Lower leg skin (tissue), 3 donors: ENCODE measurements at regions not wholly inside any gene's neighbourhood (a gene's known extent, or its start where the extent isn't known, plus 50 kb on each side); places are given as distances from the start of the nearest gene placed in this dataset.

Source experiments
- CTCF ChIP-seq, 3 donors: fragments of 450-650 bp; IDR thresholded peaks; one replicate each; pipeline ENCODE4 v1.5.1; 2016; ENCODE audit warnings: antibody characterized with exemption in 3 of 3, mild to moderate bottlenecking in 3 of 3, moderate library complexity in 2 of 3
- POLR2A ChIP-seq, 2 donors: fragments of 450-650 bp; IDR thresholded peaks; one replicate each; pipeline ENCODE4 v1.6.1; 2016 to 2017; ENCODE audit warnings: antibody characterized with exemption in 2 of 2, mild to moderate bottlenecking in 1 of 2, moderate library complexity in 1 of 2

DNA sequence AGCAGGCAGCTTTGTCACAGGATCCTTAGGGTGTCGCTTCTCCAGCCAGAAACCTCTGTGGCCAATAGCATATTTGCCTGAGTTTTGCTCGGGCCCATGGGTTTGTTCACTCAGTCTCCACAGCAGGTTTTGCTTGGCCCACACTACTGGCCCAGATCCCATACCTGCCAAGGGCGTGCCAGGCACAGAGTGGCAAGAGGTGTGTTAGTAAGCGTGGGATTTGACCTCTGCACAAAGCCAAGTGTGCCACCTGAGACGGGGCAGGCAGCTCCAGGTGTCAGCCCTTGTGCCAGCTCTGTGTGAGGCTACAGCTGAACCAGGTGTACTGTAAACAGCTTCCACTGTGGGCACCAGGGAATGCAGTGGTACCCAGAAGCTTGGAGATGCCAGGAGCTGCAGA lies 2003.0 kb downstream of the C4orf33 start:
- TF ChIP-seq POLR2A (IDR thresholded peaks at IDR 0.05) (no peak), CTCF (IDR thresholded peaks at IDR 0.05) (no peak)
